ENCODE measurements at regions not wholly inside any gene's neighbourhood (a gene's known extent, or its start where the extent isn't known, plus 50 kb on each side); places are given as distances from the start of the nearest gene placed in this dataset.

DNA sequence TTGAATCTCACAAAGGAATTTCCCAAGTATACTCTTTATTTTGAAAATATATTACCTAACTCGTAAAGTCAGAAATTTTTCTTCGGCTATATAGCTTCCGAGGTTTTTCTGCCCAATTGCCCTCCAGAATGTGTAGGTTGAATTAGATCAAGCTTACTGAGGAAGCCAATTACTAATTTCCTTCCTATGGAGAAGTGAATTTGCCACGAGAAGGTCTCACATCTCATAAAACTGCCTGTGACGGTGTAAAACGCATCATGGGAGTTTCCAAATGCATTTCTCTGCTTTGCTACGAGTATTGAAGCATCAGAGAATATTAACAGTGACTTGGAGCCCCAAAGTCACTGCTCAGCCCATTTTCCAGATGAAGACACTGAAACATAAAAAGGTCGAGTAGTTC lies 262.3 kb downstream of the PTBP2 start:
- no peak overlapping the region for H3K9ac ChIP-seq
- TF ChIP-seq, protein P1, sequence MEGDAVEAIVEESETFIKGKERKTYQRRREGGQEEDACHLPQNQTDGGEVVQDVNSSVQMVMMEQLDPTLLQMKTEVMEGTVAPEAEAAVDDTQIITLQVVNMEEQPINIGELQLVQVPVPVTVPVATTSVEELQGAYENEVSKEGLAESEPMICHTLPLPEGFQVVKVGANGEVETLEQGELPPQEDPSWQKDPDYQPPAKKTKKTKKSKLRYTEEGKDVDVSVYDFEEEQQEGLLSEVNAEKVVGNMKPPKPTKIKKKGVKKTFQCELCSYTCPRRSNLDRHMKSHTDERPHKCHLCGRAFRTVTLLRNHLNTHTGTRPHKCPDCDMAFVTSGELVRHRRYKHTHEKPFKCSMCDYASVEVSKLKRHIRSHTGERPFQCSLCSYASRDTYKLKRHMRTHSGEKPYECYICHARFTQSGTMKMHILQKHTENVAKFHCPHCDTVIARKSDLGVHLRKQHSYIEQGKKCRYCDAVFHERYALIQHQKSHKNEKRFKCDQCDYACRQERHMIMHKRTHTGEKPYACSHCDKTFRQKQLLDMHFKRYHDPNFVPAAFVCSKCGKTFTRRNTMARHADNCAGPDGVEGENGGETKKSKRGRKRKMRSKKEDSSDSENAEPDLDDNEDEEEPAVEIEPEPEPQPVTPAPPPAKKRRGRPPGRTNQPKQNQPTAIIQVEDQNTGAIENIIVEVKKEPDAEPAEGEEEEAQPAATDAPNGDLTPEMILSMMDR (conservative IDR thresholded peaks at IDR 0.05; ENCODE audit: low read depth, low read length) = no peak
- no peaks in the 10 kb centered on the region for H3K36me3 ChIP-seq (ENCODE audit: insufficient read depth)
- H4K20me1 ChIP-seq (ENCODE audit: insufficient read depth) = no peaks in the 10 kb centered on the region
- no peak overlapping the region for H2AFZ ChIP-seq (ENCODE audit: low read depth)
- H3K27ac ChIP-seq = no peak overlapping the region
- no peaks in the 10 kb centered on the region for H3K79me2 ChIP-seq (ENCODE audit: insufficient read depth, low read depth)
- H3K4me1 ChIP-seq (ENCODE audit: low read depth, poor library complexity, severe bottlenecking) = no peaks in the 10 kb centered on the region
- H3K4me3 ChIP-seq (IDR thresholded peaks at IDR 0.05; ENCODE audit: insufficient read depth, low read depth, low read length) = no peak overlapping the region
- H3K4me2 ChIP-seq = no peak overlapping the region
- no peaks in the 10 kb centered on the region for H3K27me3 ChIP-seq (ENCODE audit: insufficient read depth, low read depth)

DNA sequence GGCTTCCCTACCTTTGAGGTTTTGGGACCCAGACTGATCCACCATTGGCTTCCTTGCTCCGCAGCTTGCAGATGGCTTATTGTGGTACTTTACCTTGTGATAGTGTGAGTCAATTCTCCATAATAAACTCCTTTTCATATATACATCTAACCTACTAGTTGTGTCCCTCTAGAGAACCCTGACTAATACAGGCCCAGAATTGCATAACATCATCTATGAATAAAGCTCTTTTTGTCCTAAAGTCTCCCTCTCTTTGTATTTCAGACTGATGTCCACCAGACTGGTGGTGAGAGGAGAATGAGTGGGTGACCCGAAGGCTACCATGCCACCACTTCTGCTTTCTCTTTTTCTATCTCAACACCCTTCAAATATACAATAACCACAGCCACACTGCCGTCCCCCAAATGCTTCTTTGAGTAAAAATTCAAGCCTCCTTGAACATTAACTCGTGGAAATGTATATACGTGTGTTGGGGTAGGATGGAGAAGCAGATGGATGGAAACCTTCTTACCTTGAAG lies 265.7 kb downstream of the PTBP2 start:
- TF ChIP-seq, protein P1 (conservative IDR thresholded peaks at IDR 0.05; ENCODE audit: low read depth, low read length) = no peak
- Histone ChIP-seq H4K20me1 (ENCODE audit: insufficient read depth) (no peaks in the 10 kb centered on the region), H3K36me3 (ENCODE audit: insufficient read depth) (no peaks in the 10 kb centered on the region), H3K4me3 (IDR thresholded peaks at IDR 0.05; ENCODE audit: insufficient read depth, low read depth, low read length) (no peak overlapping the region), H3K27ac (no peak overlapping the region), H2AFZ (ENCODE audit: low read depth) (no peak overlapping the region), H3K4me1 (ENCODE audit: low read depth, poor library complexity, severe bottlenecking) (no peaks in the 10 kb centered on the region), H3K79me2 (ENCODE audit: insufficient read depth, low read depth) (no peaks in the 10 kb centered on the region), H3K4me2 (no peak overlapping the region), H3K9ac (no peak overlapping the region), H3K27me3 (ENCODE audit: insufficient read depth, low read depth) (no peaks in the 10 kb centered on the region)

DNA sequence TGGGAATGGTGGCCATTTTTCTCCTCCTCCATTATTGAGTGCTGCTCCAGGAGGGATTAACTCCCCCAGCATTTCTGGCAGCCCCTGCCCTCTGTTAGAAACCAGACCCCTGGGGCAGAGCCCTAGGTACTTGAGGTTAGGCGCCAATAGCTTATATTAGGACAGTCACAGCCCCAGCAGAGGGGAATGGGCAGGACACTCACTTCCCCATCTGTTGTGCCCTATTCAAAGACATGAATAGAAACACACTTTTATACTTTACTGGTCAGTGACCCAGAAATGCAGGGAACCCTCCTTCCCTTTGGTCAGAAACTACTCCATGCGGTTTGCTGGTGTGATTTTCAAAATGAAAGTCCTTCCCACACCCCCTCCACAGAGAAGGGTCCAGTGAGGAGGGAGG lies 267.7 kb downstream of the PTBP2 start:
- Histone ChIP-seq H3K36me3 (ENCODE audit: insufficient read depth) (no peaks in the 10 kb centered on the region), H3K4me2 (no peak overlapping the region), H3K79me2 (ENCODE audit: insufficient read depth, low read depth) (no peaks in the 10 kb centered on the region), H4K20me1 (ENCODE audit: insufficient read depth) (no peaks in the 10 kb centered on the region), H3K4me3 (IDR thresholded peaks at IDR 0.05; ENCODE audit: insufficient read depth, low read depth, low read length) (no peak overlapping the region), H2AFZ (ENCODE audit: low read depth) (no peak overlapping the region), H3K4me1 (ENCODE audit: low read depth, poor library complexity, severe bottlenecking) (no peaks in the 10 kb centered on the region), H3K27me3 (ENCODE audit: insufficient read depth, low read depth) (no peaks in the 10 kb centered on the region), H3K27ac (no peak overlapping the region), H3K9ac (no peak overlapping the region)
- TF ChIP-seq, protein P1 (conservative IDR thresholded peaks at IDR 0.05; ENCODE audit: low read depth, low read length) = no peak

DNA sequence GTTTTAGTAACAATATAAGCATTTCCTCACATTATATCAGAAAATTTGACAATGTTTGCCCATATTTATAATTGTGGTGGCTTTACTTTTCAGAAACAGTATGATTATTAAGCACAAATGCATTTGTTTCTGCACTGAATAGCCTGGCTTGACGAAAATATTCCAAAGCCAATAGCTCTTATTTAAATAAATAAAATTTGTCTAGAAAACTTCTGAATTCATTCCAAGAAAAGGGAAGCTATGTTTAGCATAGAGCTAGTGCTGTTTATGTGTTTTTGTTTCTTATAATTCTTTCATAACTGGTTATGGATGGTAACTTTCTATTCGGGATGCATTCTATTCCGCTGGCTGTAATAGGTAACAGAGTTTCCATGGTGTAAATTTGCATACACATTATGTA lies 268.6 kb downstream of the PTBP2 start:
- TF ChIP-seq, protein P1 (conservative IDR thresholded peaks at IDR 0.05; ENCODE audit: low read depth, low read length) = no peak
- Histone ChIP-seq H3K79me2 (ENCODE audit: insufficient read depth, low read depth) (no peaks in the 10 kb centered on the region), H4K20me1 (ENCODE audit: insufficient read depth) (no peaks in the 10 kb centered on the region)

More for the DNA sequence above, 268.6 kb downstream of the PTBP2 start:
- H3K4me2 ChIP-seq = no peak overlapping the region
- H3K9ac ChIP-seq = no peak overlapping the region
- no peaks in the 10 kb centered on the region for H3K4me1 ChIP-seq (ENCODE audit: low read depth, poor library complexity, severe bottlenecking)
- no peaks in the 10 kb centered on the region for H3K27me3 ChIP-seq (ENCODE audit: insufficient read depth, low read depth)
- H3K27ac ChIP-seq = no peak overlapping the region
- H3K4me3 ChIP-seq (IDR thresholded peaks at IDR 0.05; ENCODE audit: insufficient read depth, low read depth, low read length) = no peak overlapping the region
- H3K36me3 ChIP-seq (ENCODE audit: insufficient read depth) = no peaks in the 10 kb centered on the region
- no peak overlapping the region for H2AFZ ChIP-seq (ENCODE audit: low read depth)

Data from KMS-11 (cell line).